Mucosa of rectum (tissue), 2 donors: ENCODE measurements at regions not wholly inside any gene's neighbourhood (a gene's known extent, or its start where the extent isn't known, plus 50 kb on each side); places are given as distances from the start of the nearest gene placed in this dataset.
"Not testable (repeated sequence)": the region's sequence is repeated elsewhere in the genome, so short reads cannot be mapped to it uniquely, and the experiment has no call there.

Experiments used
- H3K27ac ChIP-seq, 2 donors: one replicate each; pipeline ENCODE4 v1.7.0; 2013; ENCODE audit warnings: inconsistent platforms in 2 of 2, low read depth in 2 of 2, low read length in 2 of 2
- H3K27me3 ChIP-seq, 2 donors: one replicate each; pipeline ENCODE4 v1.7.0; 2013; ENCODE audit warnings: low read length in 2 of 2; ENCODE audit not compliant: control insufficient read depth in 2 of 2, insufficient read depth in 2 of 2
- H3K36me3 ChIP-seq, 2 donors: one replicate each; pipeline ENCODE4 v1.7.0; 2013; ENCODE audit warnings: low read length in 2 of 2; ENCODE audit not compliant: control insufficient read depth in 2 of 2, insufficient read depth in 2 of 2
- H3K4me1 ChIP-seq, 2 donors: one replicate each; pipeline ENCODE4 v1.7.0; 2013; ENCODE audit warnings: low read length in 2 of 2, mild to moderate bottlenecking in 1 of 2; ENCODE audit not compliant: control insufficient read depth in 2 of 2, insufficient read depth in 2 of 2
- H3K4me3 ChIP-seq, 2 donors: one replicate each; pipeline ENCODE4 v1.7.0; 2013; ENCODE audit warnings: low read length in 2 of 2
- H3K9ac ChIP-seq, 2 donors: one replicate each; pipeline ENCODE4 v1.7.0; 2013; ENCODE audit warnings: low read length in 2 of 2, low read depth in 1 of 2, mild to moderate bottlenecking in 1 of 2
- H3K9me3 ChIP-seq, 2 donors: one replicate each; pipeline ENCODE4 v1.7.0; 2013; ENCODE audit warnings: low read length in 2 of 2; ENCODE audit not compliant: control insufficient read depth in 2 of 2
- donor health status: healthy.
- donor health status: Normal muscosa, but diverticular disease.

GRCh38 chr5:162567644-162568043 lies 500.1 kb downstream of the GABRG2 start:
- Histone ChIP-seq H3K27ac (no peak overlapping the region), H3K27me3 (no peaks in the 10 kb centered on the region), H3K4me3 (no peak overlapping the region), H3K4me1 (no peaks in the 10 kb centered on the region), H3K9me3 (no peaks in the 10 kb centered on the region), H3K36me3 (no peaks in the 10 kb centered on the region), H3K9ac (no peak overlapping the region)

- H3K4me1 ChIP-seq: no peaks in the 10 kb centered on the region
- no peaks in the 10 kb centered on the region for H3K36me3 ChIP-seq
- no peak overlapping the region for H3K27ac ChIP-seq
- no peak overlapping the region for H3K4me3 ChIP-seq
- no peaks in the 10 kb centered on the region for H3K9me3 ChIP-seq
- H3K9ac ChIP-seq: no peak overlapping the region
- H3K27me3 ChIP-seq: no peaks in the 10 kb centered on the region
Observed at GRCh38 chr5:162573758-162574157, 506.2 kb downstream of the GABRG2 start.

GRCh38 chr5:162591724-162592123 lies 524.2 kb downstream of the GABRG2 start:
- H3K4me3 ChIP-seq: no peak overlapping the region
- no peaks in the 10 kb centered on the region for H3K36me3 ChIP-seq
- H3K27me3 ChIP-seq: no peaks in the 10 kb centered on the region
- peaks cover 0 to 3% of the 10 kb centered on the region in 2 donors for H3K9me3 ChIP-seq
- no peak overlapping the region for H3K9ac ChIP-seq
- H3K27ac ChIP-seq: no peak overlapping the region
- no peaks in the 10 kb centered on the region for H3K4me1 ChIP-seq

GRCh38 chr5:162593881-162594280 lies 526.3 kb downstream of the GABRG2 start:
- H3K9ac ChIP-seq: no peak overlapping the region
- no peak overlapping the region for H3K4me3 ChIP-seq
- H3K27me3 ChIP-seq: no peaks in the 10 kb centered on the region
- H3K4me1 ChIP-seq: no peaks in the 10 kb centered on the region
- no peak overlapping the region for H3K27ac ChIP-seq
- peaks cover 0 to 3% of the 10 kb centered on the region in 2 donors for H3K9me3 ChIP-seq
- no peaks in the 10 kb centered on the region for H3K36me3 ChIP-seq

GRCh38 chr5:162603443-162604070 lies 536.0 kb downstream of the GABRG2 start:
- Histone ChIP-seq H3K9ac (no peak overlapping the region), H3K9me3 (peaks cover 0 to 2% of the 10 kb centered on the region in 2 donors), H3K27me3 (no peaks in the 10 kb centered on the region)

GRCh38 chr5:162607879-162608278 lies 540.3 kb downstream of the GABRG2 start:
- no peak overlapping the region for H3K4me3 ChIP-seq

More at GRCh38 chr5:162603443-162604070, 536.0 kb downstream of the GABRG2 start:
- no peak overlapping the region for H3K4me3 ChIP-seq
- H3K4me1 ChIP-seq: no peaks in the 10 kb centered on the region
- no peak overlapping the region for H3K27ac ChIP-seq
- H3K36me3 ChIP-seq: no peaks in the 10 kb centered on the region

GRCh38 chr5:162621726-162622263 lies 554.2 kb downstream of the GABRG2 start:
- H3K27ac ChIP-seq, H3K9ac ChIP-seq, H3K36me3 ChIP-seq, H3K9me3 ChIP-seq, H3K4me3 ChIP-seq, H3K4me1 ChIP-seq, H3K27me3 ChIP-seq: not testable (repeated sequence)

More at GRCh38 chr5:162607879-162608278, 540.3 kb downstream of the GABRG2 start:
- no peak overlapping the region for H3K27ac ChIP-seq
- no peaks in the 10 kb centered on the region for H3K36me3 ChIP-seq
- H3K27me3 ChIP-seq: no peaks in the 10 kb centered on the region
- no peak overlapping the region for H3K9ac ChIP-seq
- no peaks in the 10 kb centered on the region for H3K9me3 ChIP-seq
- H3K4me1 ChIP-seq: no peaks in the 10 kb centered on the region

GRCh38 chr5:162624110-162624509 lies 556.5 kb downstream of the GABRG2 start:
- Histone ChIP-seq H3K9ac (no peak overlapping the region), H3K27ac (no peak overlapping the region), H3K9me3 (no peaks in the 10 kb centered on the region), H3K36me3 (no peaks in the 10 kb centered on the region), H3K4me1 (no peaks in the 10 kb centered on the region), H3K4me3 (no peak overlapping the region), H3K27me3 (no peaks in the 10 kb centered on the region)

GRCh38 chr5:162637481-162637880 lies 569.9 kb downstream of the GABRG2 start:
- Histone ChIP-seq H3K27ac (no peak overlapping the region), H3K27me3 (no peaks in the 10 kb centered on the region), H3K36me3 (no peaks in the 10 kb centered on the region), H3K4me1 (no peaks in the 10 kb centered on the region), H3K9me3 (peaks cover 0 to 10% of the 10 kb centered on the region in 2 donors), H3K9ac (no peak overlapping the region), H3K4me3 (no peak overlapping the region)

- H3K4me3 ChIP-seq: no peak overlapping the region
- no peak overlapping the region for H3K9ac ChIP-seq
- no peak overlapping the region for H3K27ac ChIP-seq
- H3K9me3 ChIP-seq: peaks cover 0 to 7% of the 10 kb centered on the region in 2 donors
- no peaks in the 10 kb centered on the region for H3K4me1 ChIP-seq
- H3K36me3 ChIP-seq: no peaks in the 10 kb centered on the region
- H3K27me3 ChIP-seq: no peaks in the 10 kb centered on the region
Observed at GRCh38 chr5:162638849-162639248, 571.3 kb downstream of the GABRG2 start.
